GM19324 (cell line): ENCODE measurements at regions not wholly inside any gene's neighbourhood (a gene's known extent, or its start where the extent isn't known, plus 50 kb on each side); places are given as distances from the start of the nearest gene placed in this dataset.

Experiments used
- ATAC-seq: cut with Tn5 transposase; IDR thresholded peaks from one replicate; pipeline ENCODE4 v1.9.1; 2021; ENCODE audit warnings: mild to moderate bottlenecking, moderate library complexity; ENCODE audit not compliant: unreplicated experiment, low FRiP score

DNA sequence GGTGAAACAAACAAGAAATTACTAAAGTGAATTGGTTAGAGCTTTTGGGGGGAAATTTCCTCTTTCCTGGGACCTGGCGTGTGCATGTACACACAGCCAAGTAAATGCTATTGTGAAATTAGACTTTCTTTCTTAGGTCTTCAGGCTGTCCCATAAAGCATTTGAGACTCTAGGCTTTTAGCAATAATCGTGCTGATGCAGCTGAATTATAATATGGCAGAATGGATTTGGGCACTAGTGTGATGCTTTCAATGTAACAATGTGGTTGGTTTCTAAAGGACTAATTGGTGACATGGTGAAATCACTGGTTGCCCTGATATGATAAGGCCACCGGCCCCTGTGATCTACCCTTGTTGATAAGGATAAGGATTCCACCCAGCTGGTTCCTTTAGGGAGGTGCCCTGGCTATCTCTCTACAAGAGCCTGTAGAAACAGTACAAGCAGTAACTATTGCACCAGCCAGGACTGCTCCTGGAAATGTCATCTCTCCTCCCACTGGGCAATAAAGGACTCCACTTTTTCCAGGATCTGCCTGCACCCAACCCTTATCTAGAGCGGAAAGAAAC, 164.1 kb downstream of the TFAP2A start:
- no peak for ATAC-seq

DNA sequence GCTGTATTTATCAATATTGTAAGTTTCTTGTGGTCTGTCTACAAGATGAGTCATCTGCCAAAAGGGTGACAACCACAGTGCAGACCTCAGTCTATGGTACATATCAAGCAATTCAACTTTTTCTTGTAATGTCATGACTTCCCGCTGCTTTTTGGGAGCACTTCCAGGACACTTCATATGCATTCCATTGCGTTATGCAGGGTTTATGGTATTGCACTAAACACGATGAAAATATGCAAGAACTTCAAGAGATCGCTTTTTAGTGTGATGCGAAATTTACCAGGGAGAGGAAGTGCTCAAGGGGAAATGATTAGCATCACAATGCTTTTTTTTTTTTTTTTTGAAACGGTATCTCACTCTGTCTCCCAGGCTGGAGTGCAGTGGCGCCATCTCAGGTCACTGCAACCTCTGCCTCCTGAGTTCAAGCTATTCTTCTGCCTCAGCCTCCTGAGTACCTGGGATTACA, 166.5 kb downstream of the TFAP2A start:
- ATAC-seq, result no peak

DNA sequence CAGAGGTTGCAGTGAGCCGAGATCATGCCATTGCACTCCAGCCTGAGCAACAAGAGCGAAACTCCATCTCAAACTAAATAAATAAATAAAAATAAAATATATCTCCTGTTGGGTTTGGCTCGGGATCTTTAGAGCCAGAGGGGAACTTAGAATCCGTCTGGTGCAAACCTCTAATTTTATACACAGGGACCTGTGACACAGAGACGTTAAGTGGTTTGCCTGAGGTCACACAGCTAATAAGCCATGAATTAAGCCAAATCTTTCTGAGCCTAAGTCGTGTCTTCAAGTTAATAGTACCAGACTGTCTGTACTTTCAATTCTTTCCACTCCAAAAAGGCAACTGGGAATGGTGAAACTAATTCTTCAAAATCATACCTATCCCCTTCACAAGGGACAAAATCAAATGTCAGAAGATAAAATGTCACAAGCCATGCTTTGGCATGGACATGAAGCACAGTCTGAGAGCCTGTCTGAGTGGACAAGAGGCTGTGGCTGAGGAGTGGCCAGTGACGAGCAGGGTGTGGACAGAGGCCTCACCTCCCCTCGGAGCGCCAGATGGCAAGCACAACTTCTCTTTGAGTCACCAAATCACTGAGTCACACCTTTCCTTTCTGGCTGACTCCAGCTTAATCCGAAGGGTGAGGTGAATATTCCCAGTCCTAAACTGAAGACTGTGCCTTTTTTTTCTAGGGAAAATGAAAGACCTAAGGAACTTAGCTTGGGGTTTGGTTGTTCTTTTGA, 177.4 kb downstream of the TFAP2A start:
- no peak for ATAC-seq

DNA sequence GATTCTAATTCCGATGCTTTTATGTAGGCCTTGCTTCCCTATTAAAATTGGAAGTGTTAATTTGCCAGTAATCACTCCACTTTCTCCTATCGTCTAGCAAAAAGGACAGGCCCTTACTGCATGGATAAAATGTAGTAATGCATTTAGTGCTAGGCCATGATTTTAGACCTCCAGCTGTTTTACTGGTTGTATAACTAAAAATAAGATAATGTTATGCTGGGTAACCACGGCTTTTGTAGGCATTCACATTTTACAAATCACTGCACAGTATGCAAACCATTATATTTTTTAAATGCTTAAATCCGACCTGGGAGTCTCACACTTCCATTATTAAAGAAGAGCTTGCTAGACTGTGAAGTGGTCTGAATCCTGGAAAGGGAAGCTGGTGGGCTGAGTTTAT, 179.5 kb downstream of the TFAP2A start:
- ATAC-seq, result no peak

DNA sequence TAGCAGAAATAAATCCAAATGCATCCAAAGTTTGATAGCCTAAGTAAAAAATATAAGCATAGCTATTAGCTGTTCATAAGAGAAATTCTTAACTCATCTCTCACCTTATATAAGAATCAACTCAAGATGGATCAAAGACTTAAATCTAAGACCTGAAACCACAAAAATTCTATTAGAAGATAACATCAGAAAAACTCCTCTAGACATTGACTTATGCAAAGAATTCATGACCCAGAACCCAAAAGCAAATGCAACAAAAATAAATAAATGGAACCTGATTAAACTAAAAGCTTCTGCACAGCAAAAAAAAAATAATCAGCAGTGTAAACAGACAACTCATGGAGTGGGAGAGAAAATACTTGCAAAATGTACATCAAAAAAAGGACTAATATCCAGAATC, 184.3 kb downstream of the TFAP2A start:
- ATAC-seq, result no peak

DNA sequence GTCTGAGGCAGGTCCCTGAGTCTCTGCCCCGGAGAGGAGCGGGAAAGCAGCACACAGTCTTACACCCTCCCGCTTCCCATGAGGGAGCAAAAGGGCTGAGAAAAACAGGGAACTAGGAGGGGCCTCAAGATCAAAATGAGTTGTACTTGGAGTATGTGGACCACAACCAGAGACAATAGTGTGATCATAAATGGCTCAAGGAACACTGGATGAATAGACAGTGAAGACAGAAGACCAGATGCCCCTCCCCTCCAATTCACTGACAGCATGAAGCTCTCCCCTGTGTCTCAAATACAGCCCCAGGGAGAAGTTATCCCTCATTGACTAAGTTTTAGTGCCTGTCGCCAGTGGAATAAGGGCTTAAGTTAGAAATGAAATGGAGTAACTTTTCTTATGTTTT, 191.0 kb downstream of the TFAP2A start:
- ATAC-seq, result no peak

DNA sequence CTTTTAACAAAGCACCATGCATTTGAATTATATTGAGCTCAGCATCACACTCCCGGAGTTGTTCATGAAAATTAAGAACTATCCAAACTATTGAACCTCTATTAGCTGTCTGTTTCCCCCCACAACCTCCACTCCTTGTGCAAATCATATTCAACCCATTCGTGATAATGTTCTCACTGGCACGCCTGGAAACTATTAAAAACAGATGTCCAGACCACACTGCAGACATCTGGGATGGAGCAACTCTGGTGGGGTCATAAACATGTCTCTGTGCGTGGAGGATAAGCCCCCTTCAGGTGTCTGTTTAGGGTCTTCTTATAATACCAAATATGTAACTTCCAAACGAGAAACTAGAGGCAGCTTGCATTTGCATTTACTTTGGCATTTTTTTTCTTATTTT, 193.7 kb downstream of the TFAP2A start:
- ATAC-seq, result no peak

DNA sequence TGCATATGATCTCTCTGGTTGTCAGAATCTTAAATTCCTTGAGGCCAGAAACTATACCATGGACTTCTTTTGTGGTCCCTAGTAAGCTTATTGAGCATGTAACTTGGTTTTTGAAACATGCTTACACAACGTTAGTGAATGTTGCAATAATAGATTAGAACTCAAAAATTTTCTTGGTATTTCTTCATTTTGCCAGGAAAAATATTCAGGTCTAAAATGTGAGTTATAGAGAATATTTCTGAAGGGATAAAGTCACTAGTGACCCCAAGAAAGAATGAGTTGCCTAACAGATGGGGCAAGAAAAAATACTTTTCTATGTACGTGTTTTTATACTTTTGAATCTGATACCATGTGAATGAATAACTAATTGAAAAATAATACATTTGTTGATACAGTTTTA, 195.4 kb downstream of the TFAP2A start:
- ATAC-seq, result no peak

DNA sequence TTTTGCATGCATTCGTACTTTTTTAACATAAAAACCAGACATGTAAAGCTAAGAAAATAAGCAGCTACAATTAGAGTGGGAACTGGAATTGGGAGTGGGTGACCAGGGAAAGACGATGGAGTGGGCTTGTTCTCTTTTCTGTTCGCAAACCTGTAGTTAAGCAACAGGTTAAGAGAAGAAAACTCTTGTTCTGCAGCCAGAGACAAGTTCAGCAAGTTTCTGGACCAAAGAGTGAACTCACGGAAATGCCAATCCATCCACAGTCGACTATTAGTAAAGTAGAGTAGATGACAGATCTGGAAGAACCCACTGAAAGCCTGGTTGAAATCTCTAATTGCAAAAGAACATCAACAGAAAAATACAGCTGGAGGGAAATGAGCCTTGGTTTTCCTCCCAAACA, 197.8 kb downstream of the TFAP2A start:
- no peak for ATAC-seq

DNA sequence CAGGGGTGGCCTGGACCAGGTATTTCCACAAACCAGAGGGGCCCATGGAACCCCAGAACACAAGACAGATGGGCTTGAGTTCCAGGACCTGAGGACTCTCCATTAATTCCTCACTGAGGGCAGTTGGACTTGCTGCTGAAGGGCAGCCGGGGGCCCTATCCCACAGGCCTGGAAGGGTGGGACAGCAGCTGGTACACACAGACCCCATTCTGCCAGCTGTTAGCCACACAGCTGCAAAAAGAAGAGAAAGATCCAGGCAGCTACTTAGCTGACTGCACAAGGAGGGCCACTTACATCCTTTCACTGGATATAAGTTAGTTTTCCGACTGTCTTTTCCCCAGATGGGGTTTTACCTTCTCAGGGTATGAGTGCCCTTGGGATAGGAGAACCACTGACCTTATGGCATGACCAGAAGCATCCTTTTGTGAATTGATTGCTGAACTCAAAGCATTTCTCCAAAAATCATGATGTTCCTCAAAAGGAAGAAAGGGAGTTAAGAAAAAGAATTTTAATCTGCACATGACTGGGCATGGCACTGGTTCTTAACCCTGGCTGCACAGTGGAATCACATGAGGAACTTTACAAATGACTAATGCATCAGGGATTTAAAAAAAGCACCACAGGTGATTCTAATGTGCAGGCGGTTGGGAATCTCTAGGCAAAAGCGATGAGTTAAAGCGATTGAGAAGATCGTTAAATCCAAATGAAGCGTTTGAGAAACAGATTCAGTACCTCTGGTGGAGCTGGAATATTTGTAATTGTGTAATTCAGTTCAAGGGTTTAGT, 199.4 kb downstream of the TFAP2A start:
- no peak for ATAC-seq

DNA sequence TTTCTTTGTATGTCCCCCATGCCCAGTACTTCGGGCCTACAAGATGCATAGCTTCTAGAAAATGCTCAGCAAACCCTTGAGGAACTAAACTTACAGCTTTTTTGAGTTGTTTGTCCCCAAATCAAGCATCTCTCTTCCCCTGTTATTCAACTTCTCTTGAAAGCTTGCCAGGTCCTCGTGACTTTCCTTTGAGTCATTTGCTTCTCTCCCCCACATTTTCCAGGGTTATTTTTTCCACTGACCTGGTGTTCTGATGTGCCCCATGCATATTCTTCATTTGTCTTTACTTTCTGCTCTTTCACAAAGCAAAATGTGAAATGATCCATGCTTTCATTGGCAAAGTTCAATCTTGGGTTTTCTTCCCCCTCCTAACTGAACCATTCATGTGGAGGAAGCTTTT, 204.8 kb downstream of the TFAP2A start:
- no peak for ATAC-seq

DNA sequence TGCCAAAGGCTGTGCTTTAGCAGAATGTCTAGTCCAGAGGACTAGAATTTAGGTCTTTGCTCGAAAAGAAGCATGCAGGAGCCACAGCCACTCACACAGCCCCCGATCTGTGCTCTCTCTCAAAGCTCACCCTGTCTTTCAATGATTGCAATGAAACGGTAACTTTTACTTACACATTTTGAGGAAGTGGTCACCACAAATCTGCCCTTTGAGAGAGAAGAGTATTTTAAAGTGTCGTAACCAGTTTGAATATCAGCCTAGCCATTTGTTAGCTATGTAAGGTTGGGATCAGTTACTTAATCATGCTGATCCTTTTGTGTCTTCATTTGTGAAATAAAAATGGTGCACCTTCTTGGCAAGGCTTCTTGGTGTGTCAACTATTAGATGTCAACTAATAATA, 209.0 kb downstream of the TFAP2A start:
- ATAC-seq, result no peak

DNA sequence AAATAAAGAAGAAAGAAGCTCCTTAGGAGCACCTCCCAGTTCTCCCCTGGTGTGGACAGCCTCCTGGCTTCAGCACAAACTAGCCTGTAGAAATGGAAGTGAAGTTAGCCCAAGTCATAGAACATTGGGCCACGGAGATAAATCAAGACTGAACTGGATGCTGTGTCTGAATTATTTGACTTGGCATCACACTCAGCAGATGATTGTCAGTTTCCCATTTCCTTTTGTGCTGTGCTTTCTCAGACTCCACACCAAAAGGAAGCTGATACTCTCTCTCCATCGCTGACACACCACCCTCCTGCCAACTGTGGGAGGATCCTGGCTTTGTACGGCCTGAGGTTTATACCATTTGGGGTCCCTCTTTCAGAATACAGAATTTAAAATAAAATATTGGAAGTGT, 209.8 kb downstream of the TFAP2A start:
- ATAC-seq, result no peak

DNA sequence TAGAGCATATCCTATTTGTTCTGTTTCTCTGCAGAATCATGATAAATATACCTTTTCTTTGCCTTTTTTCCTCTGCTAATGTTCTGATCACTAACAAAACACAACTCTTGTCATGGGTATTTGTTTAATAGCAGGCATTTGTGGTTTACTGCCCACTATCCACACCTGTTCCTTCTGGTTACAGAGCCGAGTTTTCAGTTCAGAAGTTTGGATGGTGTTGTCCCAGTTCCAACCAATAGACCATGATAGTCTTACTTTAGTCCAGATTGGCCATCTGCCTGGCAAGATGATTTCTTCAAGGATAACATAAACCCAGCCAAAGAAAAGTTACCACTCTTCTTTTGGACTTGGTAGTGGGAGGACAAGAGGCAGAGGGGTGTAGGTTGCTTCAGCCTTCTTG, 211.2 kb downstream of the TFAP2A start:
- no peak for ATAC-seq

DNA sequence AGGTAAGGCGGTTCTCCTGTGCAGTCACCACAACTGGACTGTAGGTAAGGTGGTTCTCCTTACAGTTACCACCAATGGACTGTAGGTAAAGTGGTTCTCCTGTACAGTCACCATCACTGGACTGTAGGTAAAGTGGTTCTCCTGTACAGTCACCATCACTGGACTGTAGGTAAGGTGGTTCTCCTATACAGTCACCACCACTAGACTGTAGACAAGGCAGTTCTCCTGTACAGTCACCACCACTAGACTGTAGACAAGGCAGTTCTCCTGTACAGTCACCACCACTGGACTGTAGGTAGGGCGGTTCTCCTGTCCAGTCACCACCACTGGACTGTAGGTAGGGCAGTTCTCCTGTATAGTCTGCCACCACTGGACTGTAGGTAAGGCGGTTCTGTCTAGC, 212.3 kb downstream of the TFAP2A start:
- no peak for ATAC-seq

DNA sequence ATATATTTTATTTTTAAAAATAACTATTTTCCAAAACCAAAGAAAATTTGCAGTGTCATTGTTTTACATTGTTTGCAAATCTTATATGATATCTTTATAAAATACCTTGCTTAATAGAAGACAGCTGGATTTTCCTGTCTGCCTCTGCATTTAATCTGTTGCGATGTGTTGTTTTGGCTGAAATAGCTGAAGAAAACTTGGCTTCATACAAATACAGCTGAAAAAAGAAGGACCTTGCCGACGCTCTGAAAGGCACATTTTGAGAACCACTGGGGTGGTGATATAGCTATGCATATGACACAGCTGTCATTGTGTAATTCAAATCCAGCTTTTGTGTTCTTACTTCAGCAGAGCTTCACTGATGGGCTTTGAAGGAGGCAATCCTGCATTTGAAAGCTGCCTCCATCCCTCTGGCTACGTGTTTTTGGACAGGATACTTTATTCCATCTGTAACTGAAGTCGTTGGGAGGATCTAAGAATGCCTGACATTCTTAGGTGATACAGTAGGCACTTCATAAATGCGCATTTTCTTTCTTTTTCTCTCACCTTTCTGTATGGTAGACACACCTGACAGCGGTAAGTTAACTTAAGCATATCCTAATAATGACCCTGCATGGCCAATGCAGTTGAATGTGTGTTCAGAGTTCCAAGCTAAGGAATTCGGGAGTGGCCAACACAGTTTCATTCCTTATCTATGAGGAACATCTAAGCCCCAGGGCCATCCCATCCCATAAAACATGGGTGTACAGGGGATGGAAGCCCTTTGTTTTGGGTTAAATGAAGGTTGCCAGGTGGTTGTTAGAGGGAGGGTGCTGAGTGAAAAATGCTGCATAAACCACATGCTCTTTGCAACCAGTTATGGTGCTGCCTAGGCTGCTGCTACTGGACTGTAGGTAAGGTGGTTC, 213.0 kb downstream of the TFAP2A start:
- ATAC-seq, result no peak

DNA sequence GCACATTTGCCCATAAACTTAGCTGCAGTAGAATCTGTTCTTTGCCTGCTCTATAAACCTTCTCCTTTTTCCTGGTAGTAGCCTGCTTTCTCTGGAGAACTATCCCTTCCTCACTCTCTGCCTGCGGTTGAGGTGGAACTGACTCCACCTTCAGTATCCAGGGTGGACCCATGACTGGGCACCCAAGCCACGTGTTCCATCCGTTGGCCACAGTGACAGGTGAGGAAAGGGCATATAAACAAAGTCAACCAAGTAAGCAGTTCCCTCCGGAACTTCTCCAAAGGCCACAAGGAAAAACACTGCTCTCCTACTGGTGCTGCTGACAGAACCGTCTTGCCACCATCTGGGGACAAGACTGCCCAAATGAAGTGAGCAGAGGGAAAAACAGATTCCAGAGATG, 218.8 kb downstream of the TFAP2A start:
- no peak for ATAC-seq

DNA sequence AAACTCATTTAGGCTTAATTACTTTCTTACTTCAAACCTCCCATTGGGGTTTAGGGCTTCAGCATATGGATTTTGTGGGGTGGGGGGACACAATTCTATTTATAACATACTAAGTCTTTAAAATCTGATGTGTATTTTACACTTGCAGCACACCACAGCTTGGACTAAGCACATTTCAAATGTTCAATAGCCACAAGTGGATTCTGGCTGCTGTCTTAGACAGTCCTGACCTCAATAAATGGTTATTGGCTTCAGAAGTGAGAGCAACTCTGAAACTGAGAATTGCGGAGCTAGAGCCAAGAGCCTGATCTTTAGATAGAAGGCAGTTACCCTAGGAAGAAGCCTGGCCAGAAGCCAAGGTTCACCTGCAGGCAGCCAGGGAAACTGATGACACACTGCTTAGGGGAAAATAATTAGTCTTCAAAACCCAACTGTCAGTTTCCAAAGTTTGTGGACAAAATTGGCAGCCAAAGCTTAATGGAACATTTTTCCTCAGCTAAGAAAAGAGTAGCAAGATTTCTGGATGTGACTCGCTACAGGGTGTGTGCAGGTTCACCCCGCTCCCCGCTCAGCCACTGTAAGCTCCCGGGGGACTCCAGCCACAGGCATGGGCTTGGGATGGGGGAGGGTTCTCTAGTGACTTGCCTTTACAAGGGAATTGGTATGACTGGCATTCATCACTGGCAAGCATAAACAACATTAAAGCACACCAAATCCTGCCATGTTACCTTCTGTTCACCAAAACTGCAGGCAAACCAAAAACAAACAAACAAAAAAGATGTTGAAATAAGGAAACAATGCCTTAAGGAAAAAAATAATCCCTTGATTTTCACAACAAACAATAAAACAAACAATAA, 219.8 kb downstream of the TFAP2A start:
- no peak for ATAC-seq

DNA sequence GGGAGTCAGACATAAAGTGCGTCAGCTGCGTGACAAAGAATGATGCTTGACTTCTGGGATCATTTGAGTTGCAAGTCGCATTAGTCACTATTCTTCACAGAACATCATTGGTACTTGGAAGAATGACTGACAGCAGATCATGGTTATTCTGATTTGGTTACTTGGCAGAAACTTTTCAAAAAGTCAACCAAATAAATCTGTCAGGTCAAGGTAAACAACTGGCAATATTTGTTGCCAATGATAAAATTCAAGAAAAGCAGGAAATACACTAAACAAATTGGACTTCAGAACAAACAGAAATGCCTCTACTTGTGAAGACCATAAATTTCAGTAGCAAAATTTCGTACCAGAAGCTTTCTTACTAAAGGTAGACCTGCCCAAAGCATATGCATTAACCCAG, 221.6 kb downstream of the TFAP2A start:
- ATAC-seq, result no peak

DNA sequence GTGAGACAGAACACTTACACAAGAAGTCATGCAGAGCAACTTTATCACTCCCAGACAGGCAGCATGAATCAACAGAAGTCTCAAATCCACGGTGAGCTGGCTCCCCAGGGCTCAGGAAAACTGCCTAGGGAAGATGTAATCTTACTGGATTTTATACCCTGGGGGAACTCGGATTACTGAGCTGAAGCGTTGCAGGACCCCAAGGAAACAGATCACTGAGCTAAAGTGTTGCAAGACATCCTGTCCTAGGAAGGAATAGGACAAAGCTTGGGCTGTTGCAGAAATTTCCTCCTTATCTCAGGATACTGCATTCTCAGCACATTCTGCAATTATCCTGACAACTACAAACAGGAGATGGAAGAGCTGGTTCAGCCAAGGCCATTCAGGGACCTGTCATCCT, 224.8 kb downstream of the TFAP2A start:
- ATAC-seq, result no peak
